Midbrain (tissue), 1 donor: ENCODE measurements at regions not wholly inside any gene's neighbourhood (a gene's known extent, or its start where the extent isn't known, plus 50 kb on each side); places are given as distances from the start of the nearest gene placed in this dataset.

Source experiments
- DNase-seq: peaks from one replicate; lab custom pipeline; 2025; lab: John Stamatoyannopoulos, UW

GRCh38 chr13:111394211-111394922 lies 73.9 kb downstream of the TEX29 start:
- no peak for DNase-seq

GRCh38 chr13:111395511-111396393 lies 75.3 kb downstream of the TEX29 start:
- no peak for DNase-seq

GRCh38 chr13:111396457-111396856 lies 76.0 kb downstream of the TEX29 start:
- no peak for DNase-seq

- no peak for DNase-seq
Measured at GRCh38 chr13:111397202-111397880, 76.9 kb downstream of the TEX29 start.

GRCh38 chr13:111398196-111398595 lies 77.8 kb downstream of the TEX29 start:
- DNase-seq = no peak

- no peak for DNase-seq
Measured at GRCh38 chr13:111398715-111399299, 78.4 kb downstream of the TEX29 start.

- DNase-seq = no peak
Measured at GRCh38 chr13:111399334-111399733, 78.9 kb downstream of the TEX29 start.

- DNase-seq = no peak
Measured at GRCh38 chr13:111399776-111400538, 79.5 kb downstream of the TEX29 start.

GRCh38 chr13:111401151-111401550 lies 80.7 kb downstream of the TEX29 start:
- DNase-seq = no peak

GRCh38 chr13:111401755-111402154 lies 81.3 kb downstream of the TEX29 start:
- DNase-seq = no peak

- no peak for DNase-seq
Measured at GRCh38 chr13:111402441-111402840, 82.0 kb downstream of the TEX29 start.

- DNase-seq = no peak
Measured at GRCh38 chr13:111403266-111403665, 82.8 kb downstream of the TEX29 start.

GRCh38 chr13:111404746-111405145 lies 84.3 kb downstream of the TEX29 start:
- no peak for DNase-seq

GRCh38 chr13:111406636-111407035 lies 86.2 kb downstream of the TEX29 start:
- no peak for DNase-seq

GRCh38 chr13:111407381-111408131 lies 87.1 kb downstream of the TEX29 start:
- no peak for DNase-seq

GRCh38 chr13:111409413-111409812 lies 89.0 kb downstream of the TEX29 start:
- no peak for DNase-seq

GRCh38 chr13:111410232-111411021 lies 90.0 kb downstream of the TEX29 start:
- no peak for DNase-seq

- no peak for DNase-seq
Measured at GRCh38 chr13:111411151-111411858, 90.9 kb downstream of the TEX29 start.

GRCh38 chr13:111411919-111412650 lies 91.6 kb downstream of the TEX29 start:
- DNase-seq = no peak
